ENCODE measurements at regions not wholly inside any gene's neighbourhood (a gene's known extent, or its start where the extent isn't known, plus 50 kb on each side); places are given as distances from the start of the nearest gene placed in this dataset.

DNA sequence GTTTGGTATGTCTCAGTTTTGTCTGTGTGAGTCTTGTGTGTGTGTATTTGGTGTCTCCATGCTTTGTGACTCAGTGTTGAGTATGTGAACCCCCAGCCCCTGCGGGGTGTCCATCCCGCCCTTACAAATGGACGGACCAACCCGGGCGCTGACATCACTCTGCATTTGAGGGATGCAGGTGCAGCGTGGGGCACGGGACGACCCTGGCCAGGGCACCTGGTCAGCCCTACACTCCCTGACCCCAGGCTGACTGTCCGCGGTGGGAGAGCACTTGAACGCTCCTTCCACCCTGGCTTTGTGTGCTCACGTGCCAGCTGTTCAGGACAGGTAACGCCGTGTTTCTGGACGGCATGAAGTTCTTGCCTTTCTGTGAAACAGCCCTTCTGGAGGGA, 369.0 kb downstream of the BRD1 start:
- TF ChIP-seq, protein P1, sequence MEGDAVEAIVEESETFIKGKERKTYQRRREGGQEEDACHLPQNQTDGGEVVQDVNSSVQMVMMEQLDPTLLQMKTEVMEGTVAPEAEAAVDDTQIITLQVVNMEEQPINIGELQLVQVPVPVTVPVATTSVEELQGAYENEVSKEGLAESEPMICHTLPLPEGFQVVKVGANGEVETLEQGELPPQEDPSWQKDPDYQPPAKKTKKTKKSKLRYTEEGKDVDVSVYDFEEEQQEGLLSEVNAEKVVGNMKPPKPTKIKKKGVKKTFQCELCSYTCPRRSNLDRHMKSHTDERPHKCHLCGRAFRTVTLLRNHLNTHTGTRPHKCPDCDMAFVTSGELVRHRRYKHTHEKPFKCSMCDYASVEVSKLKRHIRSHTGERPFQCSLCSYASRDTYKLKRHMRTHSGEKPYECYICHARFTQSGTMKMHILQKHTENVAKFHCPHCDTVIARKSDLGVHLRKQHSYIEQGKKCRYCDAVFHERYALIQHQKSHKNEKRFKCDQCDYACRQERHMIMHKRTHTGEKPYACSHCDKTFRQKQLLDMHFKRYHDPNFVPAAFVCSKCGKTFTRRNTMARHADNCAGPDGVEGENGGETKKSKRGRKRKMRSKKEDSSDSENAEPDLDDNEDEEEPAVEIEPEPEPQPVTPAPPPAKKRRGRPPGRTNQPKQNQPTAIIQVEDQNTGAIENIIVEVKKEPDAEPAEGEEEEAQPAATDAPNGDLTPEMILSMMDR (IDR thresholded peaks at IDR 0.05; ENCODE audit: low read depth, low read length, poor library complexity, severe bottlenecking), result no peak
- TF ChIP-seq EZH2phosphoT487 (IDR thresholded peaks at IDR 0.05; ENCODE audit: borderline replicate concordance, low read length), result no peak
